ENCODE measurements at regions not wholly inside any gene's neighbourhood (a gene's known extent, or its start where the extent isn't known, plus 50 kb on each side); places are given as distances from the start of the nearest gene placed in this dataset.

DNA sequence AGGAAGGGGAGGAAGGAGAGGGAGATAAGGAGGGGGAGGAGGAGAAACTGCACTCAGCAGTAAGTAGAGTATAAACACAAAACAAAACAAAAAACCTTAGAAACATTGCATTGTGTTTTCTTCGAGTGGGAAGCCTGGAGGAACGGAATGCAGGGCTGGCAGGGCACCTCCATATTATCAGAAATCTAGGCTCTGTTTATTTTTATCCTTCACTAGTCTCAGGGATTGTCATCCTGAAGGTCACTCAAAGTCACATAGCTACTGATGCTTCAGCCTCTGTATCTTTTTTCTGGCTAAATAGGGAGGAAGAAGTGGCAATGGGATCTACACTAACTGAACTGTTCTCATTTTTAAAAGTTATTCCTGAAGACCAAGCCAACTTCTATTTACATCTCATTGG is 467.8 kb downstream of the KCTD12 start:
- dilution Hi-C loops (cut with MboI; ENCODE audit: extremely low pct_ligation_motif_present, low sequenced_read_pairs), result no loop called here
- no peaks in the 10 kb centered on the region for H3K79me2 ChIP-seq (ENCODE audit: control insufficient read depth, insufficient read depth, low read length)
- TF ChIP-seq CTCF (optimal IDR thresholded peaks at IDR 0.05 in 1 of 3, IDR thresholded peaks at IDR 0.05 in 1 of 3, conservative IDR thresholded peaks at IDR 0.05 in 1 of 3; ENCODE audit: extremely low read depth in 1 of 3, insufficient read depth in 2 of 3, low read length in 3 of 3) (no peak), EZH2 (IDR thresholded peaks at IDR 0.05; ENCODE audit: low read length) (no peak)
- H4K20me1 ChIP-seq (ENCODE audit: control insufficient read depth, extremely low read depth, insufficient read depth, low read length), result no peaks in the 10 kb centered on the region
- no peak overlapping the region for H2AFZ ChIP-seq (ENCODE audit: control insufficient read depth, low read length)
- H3K4me3 ChIP-seq (ENCODE audit: control insufficient read depth in 2 of 3, extremely low read depth in 1 of 3, insufficient read depth in 2 of 3, low read depth in 1 of 3, low read length in 3 of 3), result no peak overlapping the region
- H3K27ac ChIP-seq (ENCODE audit: control insufficient read depth, insufficient read depth, low read length), result no peak overlapping the region
- no peaks in the 10 kb centered on the region for H3K4me1 ChIP-seq (ENCODE audit: control insufficient read depth, extremely low read depth, insufficient read depth, low read length)
- no peak overlapping the region for H3K4me2 ChIP-seq (ENCODE audit: control insufficient read depth, extremely low read depth, insufficient read depth, low read depth, low read length)
- H3K9me1 ChIP-seq (ENCODE audit: control insufficient read depth, extremely low read depth, insufficient read depth, low read length), result no peaks in the 10 kb centered on the region
- DNase-seq (ENCODE audit: low read depth, low spot score) (no peak), FAIRE-seq (no peak)
- H3K9ac ChIP-seq (ENCODE audit: control insufficient read depth, extremely low read depth, insufficient read depth, low read length), result no peak overlapping the region
- H3K36me3 ChIP-seq (ENCODE audit: control insufficient read depth in 2 of 2, extremely low read depth in 1 of 2, insufficient read depth in 2 of 2, low read length in 2 of 2), result no peaks in the 10 kb centered on the region
- no peaks in the 10 kb centered on the region for H3K9me3 ChIP-seq (ENCODE audit: control insufficient read depth, low read depth, low read length)
- no peaks in the 10 kb centered on the region for H3K27me3 ChIP-seq (ENCODE audit: control insufficient read depth, extremely low read depth, insufficient read depth, low read length)

DNA sequence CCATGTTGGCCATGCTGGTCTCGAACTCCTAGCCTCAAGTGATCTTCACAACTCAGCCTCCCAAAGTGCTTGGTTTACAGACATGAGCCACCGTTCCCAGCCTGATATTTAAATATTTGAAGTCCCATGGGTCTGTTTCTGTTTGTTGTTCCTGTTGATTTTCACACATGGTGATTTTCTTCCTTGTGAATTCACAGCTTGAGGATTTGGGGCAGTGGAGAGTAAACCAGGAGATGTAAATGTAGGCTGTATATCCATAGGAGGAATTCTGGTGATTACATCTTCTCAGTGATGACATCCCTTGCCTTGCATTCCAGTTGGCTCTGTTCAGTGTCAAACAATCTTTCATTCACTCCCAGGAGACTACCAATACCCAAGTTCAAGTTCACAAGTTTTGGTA is 471.9 kb downstream of the KCTD12 start:
- FAIRE-seq (no peak), DNase-seq (ENCODE audit: low read depth, low spot score) (no peak)
- H3K27me3 ChIP-seq (ENCODE audit: control insufficient read depth, extremely low read depth, insufficient read depth, low read length), result no peaks in the 10 kb centered on the region
- no peaks in the 10 kb centered on the region for H3K79me2 ChIP-seq (ENCODE audit: control insufficient read depth, insufficient read depth, low read length)
- no peak overlapping the region for H3K4me3 ChIP-seq (ENCODE audit: control insufficient read depth in 2 of 3, extremely low read depth in 1 of 3, insufficient read depth in 2 of 3, low read depth in 1 of 3, low read length in 3 of 3)
- dilution Hi-C loops (cut with MboI; ENCODE audit: extremely low pct_ligation_motif_present, low sequenced_read_pairs), result no loop called here
- H3K9ac ChIP-seq (ENCODE audit: control insufficient read depth, extremely low read depth, insufficient read depth, low read length), result no peak overlapping the region
- H3K27ac ChIP-seq (ENCODE audit: control insufficient read depth, insufficient read depth, low read length), result no peak overlapping the region
- H2AFZ ChIP-seq (ENCODE audit: control insufficient read depth, low read length), result no peak overlapping the region
- no peaks in the 10 kb centered on the region for H3K9me3 ChIP-seq (ENCODE audit: control insufficient read depth, low read depth, low read length)
- H3K9me1 ChIP-seq (ENCODE audit: control insufficient read depth, extremely low read depth, insufficient read depth, low read length), result no peaks in the 10 kb centered on the region
- H4K20me1 ChIP-seq (ENCODE audit: control insufficient read depth, extremely low read depth, insufficient read depth, low read length), result no peaks in the 10 kb centered on the region
- H3K36me3 ChIP-seq (ENCODE audit: control insufficient read depth in 2 of 2, extremely low read depth in 1 of 2, insufficient read depth in 2 of 2, low read length in 2 of 2), result no peaks in the 10 kb centered on the region
- H3K4me2 ChIP-seq (ENCODE audit: control insufficient read depth, extremely low read depth, insufficient read depth, low read depth, low read length), result no peak overlapping the region
- no peak for TF ChIP-seq CTCF (optimal IDR thresholded peaks at IDR 0.05 in 1 of 3, IDR thresholded peaks at IDR 0.05 in 1 of 3, conservative IDR thresholded peaks at IDR 0.05 in 1 of 3; ENCODE audit: extremely low read depth in 1 of 3, insufficient read depth in 2 of 3, low read length in 3 of 3)
- no peak for TF ChIP-seq EZH2 (IDR thresholded peaks at IDR 0.05; ENCODE audit: low read length)
- H3K4me1 ChIP-seq (ENCODE audit: control insufficient read depth, extremely low read depth, insufficient read depth, low read length), result no peaks in the 10 kb centered on the region
